ENCODE measurements at regions not wholly inside any gene's neighbourhood (a gene's known extent, or its start where the extent isn't known, plus 50 kb on each side); places are given as distances from the start of the nearest gene placed in this dataset.

DNA sequence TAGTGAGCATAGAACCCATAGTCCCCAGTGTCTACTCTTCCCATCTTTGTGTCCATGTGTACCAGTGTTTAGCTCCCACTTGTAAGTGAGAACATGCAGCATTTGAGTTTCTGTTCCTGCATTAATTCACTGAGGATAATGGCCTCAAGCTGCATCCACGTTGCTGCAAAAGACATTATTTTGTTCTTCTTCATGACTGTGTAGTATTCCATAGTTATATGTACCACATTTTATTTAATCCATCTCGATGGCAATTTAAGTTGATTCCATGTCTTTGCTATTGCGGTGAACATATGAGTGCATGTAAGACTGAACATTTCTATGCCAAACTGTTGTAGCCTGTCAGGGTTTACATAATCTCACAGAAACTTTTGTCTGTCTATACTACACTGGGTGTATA is 237.2 kb downstream of the IPO8 start:
- Histone ChIP-seq H3K4me3 (ENCODE audit: insufficient read depth, low read depth, low read length) (no peak overlapping the region), H4K5ac (ENCODE audit: low read depth, low read length) (no peak overlapping the region), H3K9ac (ENCODE audit: low read depth, low read length) (no peak overlapping the region), H4K8ac (ENCODE audit: low read depth in 2 of 2, low read length in 2 of 2) (no peak overlapping the region), H2AFZ (replicated peaks; ENCODE audit: low read length, poor library complexity) (no peak overlapping the region), H3K18ac (ENCODE audit: low read depth, low read length) (no peak overlapping the region), H4K91ac (ENCODE audit: insufficient read depth, low read depth, low read length) (no peak overlapping the region), H3K9me3 (ENCODE audit: control insufficient read depth, insufficient read depth, low read length) (no peaks in the 10 kb centered on the region), H3K56ac (ENCODE audit: extremely low read depth, insufficient read depth, low read length) (no peak overlapping the region), H2BK120ac (ENCODE audit: low read depth, low read length) (no peak overlapping the region), H2BK5ac (ENCODE audit: low read depth, low read length, poor library complexity, severe bottlenecking) (no peak overlapping the region), H3K79me1 (ENCODE audit: low read depth in 1 of 2, low read length in 2 of 2) (no peaks in the 10 kb centered on the region), H3K27me3 (ENCODE audit: control insufficient read depth, insufficient read depth, low read length) (no peaks in the 10 kb centered on the region), H2AK9ac (replicated peaks; ENCODE audit: low read depth, low read length, poor library complexity) (no peak overlapping the region), H2BK15ac (ENCODE audit: low read depth, low read length) (no peak overlapping the region), H3K36me3 (ENCODE audit: control insufficient read depth, insufficient read depth, low read length) (no peaks in the 10 kb centered on the region), H3K9me1 (ENCODE audit: insufficient read depth, low read length) (no peaks in the 10 kb centered on the region), H2BK20ac (ENCODE audit: low read depth, low read length) (no peak overlapping the region), H3K27ac (ENCODE audit: insufficient read depth, low read length) (no peak overlapping the region), H3K23ac (ENCODE audit: low read depth, low read length) (no peak overlapping the region), H3K14ac (replicated peaks; ENCODE audit: low read depth, low read length) (no peak overlapping the region), H3K4ac (ENCODE audit: low read depth, low read length) (no peak overlapping the region), H3K4me1 (ENCODE audit: control insufficient read depth, insufficient read depth, low read length) (no peaks in the 10 kb centered on the region), H4K20me1 (ENCODE audit: insufficient read depth, low read length) (no peaks in the 10 kb centered on the region), H3K4me2 (ENCODE audit: low read depth, low read length) (no peak overlapping the region), H2AK5ac (ENCODE audit: low read depth, low read length) (no peak overlapping the region)
- ATAC-seq (ENCODE audit: low read depth) (no peak), DNase-seq (no peak)
- ChIA-PET CTCF (interaction anchor here (0.6 to 1.2 kb wide), 3 partner anchors 24 to 77 kb away, joined by 3 read pairs; no protein-coding TSS in a partner anchor), POLR2A (ENCODE audit: unreplicated experiment) (no interaction called here)
- BruUV-seq (replicated peaks): no TSS peak
- no CpG with 5 or more reads among the region's 3 CpGs for WGBS, 2 experiments (ENCODE audit: extremely low coverage in 2 of 2, insufficient read length in 1 of 2)
- dilution Hi-C loops (cut with HindIII; ENCODE audit: low sequenced_read_pairs, unreplicated experiment) (no loop called here), intact Hi-C loops (cut with micrococcal nuclease) (no loop called here), in situ Hi-C loops (cut with MboI; ENCODE audit: low sequenced_read_pairs) (no loop called here)
- no peak for TF ChIP-seq RFX5 (IDR thresholded peaks at IDR 0.05; ENCODE audit: low read depth, low read length)
- no peak for TF ChIP-seq BHLHE40 (IDR thresholded peaks at IDR 0.05; ENCODE audit: low read depth, low read length)
- TF ChIP-seq CTCF (conservative IDR thresholded peaks at IDR 0.05; ENCODE audit: low read depth, low read length): no peak
- no peak for TF ChIP-seq MAZ (IDR thresholded peaks at IDR 0.05; ENCODE audit: borderline replicate concordance, low read depth, low read length)
- no peak for TF ChIP-seq USF2 (IDR thresholded peaks at IDR 0.05; ENCODE audit: low read depth, low read length)
- no peak for TF ChIP-seq FOS (IDR thresholded peaks at IDR 0.05; ENCODE audit: low read depth, low read length)
- no peak for TF ChIP-seq MXI1 (IDR thresholded peaks at IDR 0.05; ENCODE audit: borderline replicate concordance, low read depth, low read length)
- no peak for TF ChIP-seq CHD1 (IDR thresholded peaks at IDR 0.05; ENCODE audit: low read depth, low read length)
- TF ChIP-seq POLR2A (IDR thresholded peaks at IDR 0.05; ENCODE audit: low read depth, low read length): no peak
